SK-N-SH treated with all-trans-retinoic acid at 6 μM for 48 hours (cell line): ENCODE measurements at regions not wholly inside any gene's neighbourhood (a gene's known extent, or its start where the extent isn't known, plus 50 kb on each side); places are given as distances from the start of the nearest gene placed in this dataset.

ENCODE experiments used
- ATAC-seq: fragments of 200-7000 bp; cut with Tn5 transposase; 3 replicates; pipeline ENCODE4 v1.9.1; 2020; ENCODE audit warnings: mild to moderate bottlenecking, moderate library complexity
- BACH2 ChIP-seq: fragments of 250-450 bp; sonication (Bioruptor Pico); IDR thresholded peaks from 2 replicates; pipeline ENCODE4 v1.9.0; 2021; ENCODE audit warnings: mild to moderate bottlenecking, borderline replicate concordance
- CREB5 ChIP-seq: fragments of 250-450 bp; sonication (Bioruptor Pico); IDR thresholded peaks from 2 replicates; pipeline ENCODE4 v1.5.1; 2020; ENCODE audit warnings: low read depth, mild to moderate bottlenecking, moderate library complexity
- CSRNP3 ChIP-seq: fragments of 250-450 bp; sonication (Bioruptor Pico); IDR thresholded peaks from 2 replicates; pipeline ENCODE4 v1.5.1; 2021; ENCODE audit warnings: mild to moderate bottlenecking, moderate library complexity
- ESRRG ChIP-seq: fragments of 250-450 bp; sonication (Bioruptor Pico); IDR thresholded peaks from 2 replicates; pipeline ENCODE4 v1.6.1; 2021; ENCODE audit warnings: mild to moderate bottlenecking
- GLIS3 ChIP-seq: fragments of 250-450 bp; sonication (Bioruptor Pico); IDR thresholded peaks from 2 replicates; pipeline ENCODE4 v1.5.0; 2020; ENCODE audit warnings: mild to moderate bottlenecking, moderate library complexity
- ISL1 ChIP-seq: fragments of 250-450 bp; sonication (Bioruptor Pico); IDR thresholded peaks from 2 replicates; pipeline ENCODE4 v2.1.2; 2022; ENCODE audit warnings: mild to moderate bottlenecking, moderate library complexity
- OSR1 ChIP-seq: fragments of 250-450 bp; sonication (Bioruptor Pico); IDR thresholded peaks from 2 replicates; pipeline ENCODE4 v1.8.0; 2022; ENCODE audit warnings: moderate library complexity, mild to moderate bottlenecking, inconsistent platforms
- PATZ1 ChIP-seq: fragments of 250-450 bp; sonication (Bioruptor Pico); IDR thresholded peaks from 2 replicates; pipeline ENCODE4 v1.8.0; 2020; ENCODE audit warnings: mild to moderate bottlenecking, moderate library complexity, borderline replicate concordance
- POU6F1 ChIP-seq: fragments of 250-450 bp; sonication (Bioruptor Pico); IDR thresholded peaks from 2 replicates; pipeline ENCODE4 v1.8.0; 2021; ENCODE audit warnings: low read depth, mild to moderate bottlenecking, moderate library complexity, borderline replicate concordance
- PPARA ChIP-seq: fragments of 250-450 bp; sonication (Bioruptor Pico); IDR thresholded peaks from 2 replicates; pipeline ENCODE4 v1.5.0; 2020; ENCODE audit warnings: mild to moderate bottlenecking, borderline replicate concordance
- RARB ChIP-seq: fragments of 250-450 bp; sonication (Bioruptor Pico); IDR thresholded peaks from 2 replicates; pipeline ENCODE4 v1.8.0; 2021; ENCODE audit warnings: mild to moderate bottlenecking, moderate library complexity
- SNAI2 ChIP-seq: fragments of 250-450 bp; sonication (Bioruptor Pico); IDR thresholded peaks from 2 replicates; pipeline ENCODE4 v1.5.0; 2020; ENCODE audit warnings: mild to moderate bottlenecking, moderate library complexity
- TCF4 ChIP-seq: fragments of 250-450 bp; sonication (Bioruptor Pico); IDR thresholded peaks from 2 replicates; pipeline ENCODE4 v1.8.0; 2021; ENCODE audit warnings: mild to moderate bottlenecking, moderate library complexity, borderline replicate concordance
- TOX ChIP-seq: fragments of 250-450 bp; sonication (Bioruptor Pico); IDR thresholded peaks from 2 replicates; pipeline ENCODE4 v1.8.0; 2021; ENCODE audit warnings: mild to moderate bottlenecking, moderate library complexity, borderline replicate concordance
- TSHZ2 ChIP-seq: fragments of 250-450 bp; sonication (Bioruptor Pico); IDR thresholded peaks from 2 replicates; pipeline ENCODE4 v1.5.0; 2020; ENCODE audit warnings: mild to moderate bottlenecking, moderate library complexity
- ZC3H10 ChIP-seq: fragments of 250-450 bp; sonication (Bioruptor Pico); IDR thresholded peaks from 2 replicates; pipeline ENCODE4 v1.5.1; 2021; ENCODE audit warnings: mild to moderate bottlenecking, moderate library complexity
- ZFP30 ChIP-seq: fragments of 450-650 bp; formaldehyde crosslinking; IDR thresholded peaks from 2 replicates; pipeline ENCODE4 v1.5.0; 2022; ENCODE audit warnings: mild to moderate bottlenecking, moderate library complexity
- ZNF70 ChIP-seq: fragments of 450-650 bp; formaldehyde crosslinking; IDR thresholded peaks from 2 replicates; pipeline ENCODE4 v1.5.0; 2020; ENCODE audit warnings: mild to moderate bottlenecking, moderate library complexity
- ZNF8 ChIP-seq: fragments of 450-650 bp; formaldehyde crosslinking; IDR thresholded peaks from 2 replicates; pipeline ENCODE4 v1.5.0; 2020; ENCODE audit warnings: mild to moderate bottlenecking, moderate library complexity

GRCh38 chr2:120538691-120539423 lies 192.9 kb downstream of the INHBB start (continued):
- no peak for TF ChIP-seq TSHZ2 (CRISPR knock-in tag)

GRCh38 chr2:120539424-120539936 lies 193.5 kb downstream of the INHBB start:
- no peak for TF ChIP-seq GLIS3 (CRISPR knock-in tag)
- TF ChIP-seq POU6F1 (CRISPR knock-in tag) = no peak
- TF ChIP-seq OSR1 (CRISPR knock-in tag) = no peak
- no peak for TF ChIP-seq BACH2 (CRISPR knock-in tag)
- TF ChIP-seq TCF4 (CRISPR knock-in tag) = no peak
- no peak for TF ChIP-seq ISL1 (CRISPR knock-in tag)
- TF ChIP-seq CSRNP3 = no peak
- no peak for TF ChIP-seq ESRRG
- TF ChIP-seq ZNF70 (CRISPR knock-in tag) = no peak
- no peak for TF ChIP-seq RARB (CRISPR knock-in tag)
- TF ChIP-seq TOX (CRISPR knock-in tag) = no peak
- TF ChIP-seq ZC3H10 = no peak
- TF ChIP-seq PPARA (CRISPR knock-in tag) = no peak
- TF ChIP-seq CREB5 (CRISPR knock-in tag) = no peak
- TF ChIP-seq TSHZ2 (CRISPR knock-in tag) = no peak
- no peak for TF ChIP-seq ZNF8
- no peak for TF ChIP-seq PATZ1 (CRISPR knock-in tag)
- TF ChIP-seq ZFP30 (CRISPR knock-in tag) = no peak
- no peak for TF ChIP-seq SNAI2 (CRISPR knock-in tag)
- no peak for ATAC-seq
